ENCODE measurements at regions not wholly inside any gene's neighbourhood (a gene's known extent, or its start where the extent isn't known, plus 50 kb on each side); places are given as distances from the start of the nearest gene placed in this dataset.

GRCh38 chr3:175913286-175913685 lies 1054.2 kb downstream of the NAALADL2 start:
- DNase-seq = no peak

GRCh38 chr3:175911937-175912336 lies 1052.8 kb downstream of the NAALADL2 start:
- no peak for DNase-seq

GRCh38 chr3:175902226-175902625 lies 1043.1 kb downstream of the NAALADL2 start:
- DNase-seq = no peak

DNA sequence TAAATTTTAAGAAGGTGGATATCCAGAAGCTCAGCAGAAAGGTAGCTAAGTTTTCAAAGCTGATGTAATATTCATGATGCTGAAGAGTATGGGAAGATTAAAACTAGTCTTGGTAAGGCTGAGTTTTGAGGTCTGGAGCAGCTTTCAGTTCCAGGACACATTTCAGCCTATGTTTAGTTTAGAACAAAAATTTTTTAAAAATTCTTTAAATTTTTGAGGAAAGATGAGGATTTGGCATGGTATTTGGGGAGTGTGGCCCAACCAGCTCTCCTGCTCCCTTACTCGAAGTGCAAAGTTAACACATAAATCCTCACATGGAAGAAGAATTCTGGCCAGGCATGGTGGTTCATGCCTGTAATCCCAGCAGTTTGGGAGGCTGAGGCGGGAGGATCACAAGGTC lies 1039.1 kb downstream of the NAALADL2 start:
- DNase-seq = no peak

DNA sequence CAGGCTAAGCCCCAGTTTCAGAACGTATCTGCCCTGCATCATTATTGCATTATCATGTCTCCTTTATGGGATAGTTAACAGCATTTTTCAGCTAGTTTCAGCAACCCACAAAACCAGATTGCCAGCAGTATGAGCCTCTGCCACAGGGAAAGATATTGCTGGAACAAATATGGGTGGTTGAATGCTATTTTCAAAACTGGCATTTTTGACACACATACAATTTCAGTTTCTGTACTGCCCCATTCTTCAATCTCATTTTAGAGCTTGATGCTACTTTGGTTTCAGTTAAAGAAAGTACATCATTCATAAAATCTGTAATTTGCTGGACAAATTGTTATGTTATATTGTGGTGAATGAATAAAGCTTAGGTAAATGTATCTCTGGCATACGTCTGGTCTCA lies 1037.5 kb downstream of the NAALADL2 start:
- DNase-seq = no peak

DNA sequence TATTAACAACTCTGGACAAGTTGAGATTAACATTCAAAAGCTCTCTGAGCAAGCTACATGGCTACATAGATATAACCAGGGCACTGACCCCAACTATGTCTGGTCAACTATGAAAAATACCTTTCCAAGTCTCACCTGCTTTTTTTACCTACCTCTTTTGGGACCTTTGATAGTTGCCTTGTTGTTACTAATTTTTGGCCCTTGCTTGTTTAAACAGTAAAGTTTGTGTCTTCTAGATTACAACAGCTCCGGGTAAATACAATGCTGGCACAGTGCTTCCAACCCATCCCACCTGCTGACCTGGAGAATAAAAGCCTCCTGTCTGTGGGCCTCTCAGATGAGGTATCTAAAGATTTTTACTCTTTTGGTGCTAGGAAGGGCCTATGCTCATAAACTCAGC lies 1036.6 kb downstream of the NAALADL2 start:
- no peak for DNase-seq

DNA sequence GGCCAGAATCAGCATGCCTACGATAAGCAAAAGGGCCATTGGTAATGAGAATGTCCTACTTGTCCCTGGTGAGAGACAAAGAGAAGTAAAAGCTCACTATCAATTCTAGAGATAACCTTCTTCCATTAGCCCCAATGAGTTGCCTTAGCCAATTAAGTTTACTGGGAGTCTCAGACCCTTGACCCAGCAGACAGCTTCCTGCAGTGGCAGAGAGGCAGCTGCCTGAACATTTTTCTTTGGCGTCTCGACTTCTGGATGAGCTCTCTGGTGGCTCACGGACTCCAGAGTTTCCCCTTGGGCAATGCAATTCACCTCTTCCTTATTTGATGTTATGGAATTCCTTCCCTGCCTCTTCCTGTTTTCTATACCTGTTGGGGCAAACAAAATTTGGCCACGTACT lies 1034.4 kb downstream of the NAALADL2 start:
- no peak for DNase-seq

DNA sequence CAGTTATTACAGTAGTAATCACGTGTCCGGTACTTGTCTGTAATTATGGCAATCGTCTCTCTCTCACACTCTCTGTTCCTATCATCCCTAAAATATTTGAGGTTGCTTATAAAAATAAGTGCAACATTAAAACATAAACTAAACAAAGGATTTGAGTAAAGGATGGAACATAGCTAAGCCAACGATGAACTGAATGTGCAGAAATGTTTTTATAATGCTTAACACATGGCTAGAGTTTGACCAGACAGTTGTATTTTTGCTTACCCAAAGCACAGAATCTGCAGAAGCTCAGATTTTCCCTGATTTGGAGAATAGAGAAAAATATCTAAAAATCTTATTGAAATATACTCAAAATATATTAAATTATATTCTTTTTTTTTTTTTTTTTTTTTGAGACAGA lies 1030.9 kb downstream of the NAALADL2 start:
- no peak for DNase-seq

DNA sequence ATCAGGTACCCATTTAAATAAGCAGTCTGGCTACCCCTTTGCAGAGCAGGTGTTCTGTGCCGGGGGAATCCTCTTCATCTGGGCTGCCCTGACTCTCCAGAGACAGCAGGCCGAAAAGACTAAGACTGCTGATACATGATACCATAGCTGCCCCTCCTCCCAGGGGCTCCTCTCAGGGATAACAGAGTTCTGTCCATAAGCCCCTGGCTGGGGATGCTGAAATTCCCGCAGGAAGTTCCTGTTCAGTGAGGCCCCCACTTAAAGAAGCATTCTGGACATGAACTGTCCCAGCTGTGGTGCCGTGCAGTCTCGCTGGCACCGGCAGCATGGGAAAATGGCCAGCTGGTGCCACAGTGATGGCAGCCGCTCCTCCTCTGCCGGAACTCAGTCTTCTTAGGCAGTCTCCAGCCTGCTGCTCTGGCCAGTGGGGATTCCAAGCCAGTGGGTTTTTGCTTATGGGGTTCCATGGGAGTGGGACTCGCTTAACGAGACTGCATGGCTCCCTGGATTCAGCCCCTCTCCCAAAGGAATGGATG lies 1026.2 kb downstream of the NAALADL2 start:
- no peak for DNase-seq

- DNase-seq = no peak
Measured at GRCh38 chr3:175879417-175879816, 1020.3 kb downstream of the NAALADL2 start.

GRCh38 chr3:175869404-175869803 lies 1010.3 kb downstream of the NAALADL2 start:
- peak; percentile 1 for DNase-seq

DNA sequence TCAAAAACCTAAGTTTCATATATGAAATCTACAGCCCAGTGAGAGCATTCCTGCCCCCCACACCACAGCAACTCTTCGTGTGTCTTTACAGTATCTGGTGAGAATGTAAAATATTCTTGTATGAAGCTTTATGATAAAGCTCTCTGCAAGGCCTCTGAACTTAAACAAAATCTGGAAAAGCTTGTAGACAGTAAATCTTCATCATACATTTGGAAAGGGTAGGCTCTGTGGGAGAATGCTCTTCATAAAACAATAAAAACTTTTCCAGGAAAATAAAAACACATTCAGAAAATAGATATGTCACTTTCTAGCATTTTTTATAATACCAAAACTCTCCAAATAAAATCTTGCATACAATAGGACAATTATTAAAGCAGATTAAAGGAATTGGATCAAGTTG lies 1009.5 kb downstream of the NAALADL2 start:
- no peak for DNase-seq

GRCh38 chr3:175865724-175866123 lies 1006.6 kb downstream of the NAALADL2 start:
- no peak for DNase-seq

DNA sequence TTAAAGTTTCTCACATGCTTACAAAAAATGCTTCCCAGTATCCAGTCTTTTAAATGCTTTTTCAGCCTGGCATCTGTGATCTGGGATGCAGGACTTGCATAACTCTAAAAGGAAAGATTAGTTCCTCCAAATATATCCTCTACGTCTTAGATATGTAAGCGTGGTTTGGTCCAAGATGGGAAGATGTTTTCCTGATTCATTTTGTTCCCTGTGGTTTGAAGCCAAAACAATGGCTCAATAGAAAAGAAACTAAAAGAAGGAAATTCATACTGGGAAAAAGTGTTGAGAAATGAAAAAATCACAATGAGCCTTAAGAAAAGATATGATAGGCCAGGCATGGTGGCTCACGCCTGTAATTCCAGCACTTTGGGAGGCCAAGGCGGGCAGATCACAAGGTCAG lies 1002.8 kb downstream of the NAALADL2 start:
- DNase-seq = no peak

Data from OCI-M1 (cell line).